Chondrocyte (in vitro differentiated cells): ENCODE measurements at regions not wholly inside any gene's neighbourhood (a gene's known extent, or its start where the extent isn't known, plus 50 kb on each side); places are given as distances from the start of the nearest gene placed in this dataset.

Source experiments
- DNase-seq: peaks from one replicate; pipeline ENCODE4 v3.0.0; 2021; ENCODE audit warnings: mixed read lengths, low spot score
- H3K27ac Mint-ChIP-seq: one replicate; pipeline ENCODE4 v1.8.0; 2021; ENCODE audit warnings: mild to moderate bottlenecking, moderate library complexity, mixed read lengths; ENCODE audit not compliant: unreplicated experiment
- H3K27me3 Mint-ChIP-seq: 2 replicates; pipeline ENCODE4 v1.8.0; 2021; ENCODE audit warnings: low read depth, mixed read lengths
- H3K36me3 Mint-ChIP-seq: 2 replicates; pipeline ENCODE4 v1.8.0; 2021; ENCODE audit warnings: low read depth, mixed read lengths
- H3K4me1 Mint-ChIP-seq: 2 replicates; pipeline ENCODE4 v1.8.0; 2021; ENCODE audit warnings: low read depth, mild to moderate bottlenecking, mixed read lengths
- H3K4me3 Mint-ChIP-seq: one replicate; pipeline ENCODE4 v1.8.0; 2021; ENCODE audit warnings: mild to moderate bottlenecking, moderate library complexity, mixed read lengths; ENCODE audit not compliant: unreplicated experiment
- H3K9me3 Mint-ChIP-seq: 2 replicates; pipeline ENCODE4 v1.8.0; 2021; ENCODE audit warnings: low read depth, mixed read lengths
- TF ChIP-seq, protein P1 (sequence below): fragments of 200-600 bp; sonication (generic); IDR thresholded peaks from 2 replicates; pipeline ENCODE4 v1.5.0; 2021; ENCODE audit warnings: antibody characterized with exemption, mild to moderate bottlenecking, moderate library complexity

DNA sequence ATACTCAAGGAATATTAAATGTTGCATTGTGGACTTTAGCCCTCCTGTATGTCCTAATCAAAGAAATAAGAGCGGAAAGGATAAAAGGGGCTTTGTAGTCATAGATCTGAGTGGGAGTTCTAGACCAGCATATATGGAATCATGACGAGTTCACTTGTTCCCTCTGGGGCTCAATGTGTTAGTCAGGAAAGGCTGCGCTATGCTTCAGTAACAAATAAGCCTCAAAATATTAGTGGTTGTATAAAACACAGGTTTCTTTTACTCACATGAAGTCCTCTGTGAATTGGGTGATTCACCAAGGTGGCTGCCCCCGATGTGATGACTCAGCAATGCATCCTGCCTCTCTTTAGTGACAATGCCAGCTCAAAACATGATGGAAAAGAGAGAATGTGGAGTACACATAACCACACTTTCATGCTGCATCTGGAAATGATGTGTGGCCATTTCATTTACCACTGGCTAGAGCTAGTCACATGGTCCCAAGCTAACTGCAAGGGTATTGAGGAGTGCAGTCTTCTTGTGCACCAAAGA, 63.3 kb upstream of the IRX5 start:
- Mint-ChIP-seq H3K27me3 (no peaks in the 10 kb centered on the region), H3K4me1 (no peaks in the 10 kb centered on the region), H3K9me3 (peaks cover 5% of the 10 kb centered on the region), H3K27ac (no peak overlapping the region), H3K36me3 (no peaks in the 10 kb centered on the region), H3K4me3 (no peak overlapping the region)
- TF ChIP-seq, protein P1, sequence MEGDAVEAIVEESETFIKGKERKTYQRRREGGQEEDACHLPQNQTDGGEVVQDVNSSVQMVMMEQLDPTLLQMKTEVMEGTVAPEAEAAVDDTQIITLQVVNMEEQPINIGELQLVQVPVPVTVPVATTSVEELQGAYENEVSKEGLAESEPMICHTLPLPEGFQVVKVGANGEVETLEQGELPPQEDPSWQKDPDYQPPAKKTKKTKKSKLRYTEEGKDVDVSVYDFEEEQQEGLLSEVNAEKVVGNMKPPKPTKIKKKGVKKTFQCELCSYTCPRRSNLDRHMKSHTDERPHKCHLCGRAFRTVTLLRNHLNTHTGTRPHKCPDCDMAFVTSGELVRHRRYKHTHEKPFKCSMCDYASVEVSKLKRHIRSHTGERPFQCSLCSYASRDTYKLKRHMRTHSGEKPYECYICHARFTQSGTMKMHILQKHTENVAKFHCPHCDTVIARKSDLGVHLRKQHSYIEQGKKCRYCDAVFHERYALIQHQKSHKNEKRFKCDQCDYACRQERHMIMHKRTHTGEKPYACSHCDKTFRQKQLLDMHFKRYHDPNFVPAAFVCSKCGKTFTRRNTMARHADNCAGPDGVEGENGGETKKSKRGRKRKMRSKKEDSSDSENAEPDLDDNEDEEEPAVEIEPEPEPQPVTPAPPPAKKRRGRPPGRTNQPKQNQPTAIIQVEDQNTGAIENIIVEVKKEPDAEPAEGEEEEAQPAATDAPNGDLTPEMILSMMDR = no peak
- no peak for DNase-seq

DNA sequence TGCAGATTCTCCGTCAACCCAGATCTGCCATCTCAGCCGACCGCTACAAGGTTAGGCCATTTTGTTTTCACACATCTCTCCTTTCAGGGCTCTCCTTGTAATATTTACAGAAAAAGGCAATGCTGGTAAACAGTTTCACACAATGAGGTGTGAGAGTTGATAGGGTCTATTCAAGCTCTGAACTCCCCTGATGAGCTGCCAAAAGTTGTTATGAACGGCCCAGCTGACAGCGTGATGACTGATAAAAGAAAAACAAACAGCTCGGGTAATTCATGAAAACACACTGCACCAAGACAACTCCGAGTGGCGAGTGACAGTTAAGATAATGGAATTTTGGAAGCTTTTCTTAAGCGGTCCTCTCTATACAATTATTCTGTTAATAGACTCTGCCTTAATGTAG, 68.1 kb upstream of the IRX5 start:
- Mint-ChIP-seq H3K27ac (no peak overlapping the region), H3K27me3 (peaks cover 2% of the 10 kb centered on the region), H3K36me3 (no peaks in the 10 kb centered on the region), H3K9me3 (peaks cover 10% of the 10 kb centered on the region), H3K4me1 (no peaks in the 10 kb centered on the region), H3K4me3 (no peak overlapping the region)
- no peak for DNase-seq
- TF ChIP-seq, protein P1 = no peak

DNA sequence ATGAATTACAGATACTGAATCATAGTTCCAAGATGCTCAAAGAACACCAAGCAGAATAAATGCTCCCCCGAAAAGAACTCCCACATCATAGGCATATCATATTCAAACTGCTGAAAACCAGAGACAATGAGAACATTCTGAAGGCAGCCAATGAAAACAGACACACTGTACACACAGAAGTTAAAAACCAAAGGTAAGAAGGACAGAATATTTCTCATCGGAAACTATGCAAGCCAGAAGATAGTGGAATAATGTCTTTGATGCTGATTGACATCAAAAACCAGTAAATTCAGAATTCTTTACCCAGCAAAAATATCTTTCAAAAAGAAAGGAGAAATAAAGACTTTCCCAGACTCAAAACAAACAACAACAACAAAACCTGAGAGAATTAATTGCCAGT, 73.8 kb upstream of the IRX5 start:
- no peak overlapping the region for H3K4me3 Mint-ChIP-seq
- DNase-seq = no peak
- no peaks in the 10 kb centered on the region for H3K27me3 Mint-ChIP-seq
- H3K9me3 Mint-ChIP-seq = peaks cover 24% of the 10 kb centered on the region
- no peaks in the 10 kb centered on the region for H3K4me1 Mint-ChIP-seq
- no peaks in the 10 kb centered on the region for H3K36me3 Mint-ChIP-seq
- H3K27ac Mint-ChIP-seq = no peak overlapping the region
- TF ChIP-seq, protein P1 = no peak

GRCh38 chr16:54847609-54848008, 83.1 kb upstream of the IRX5 start:
- Mint-ChIP-seq H3K36me3 (peaks cover 3% of the 10 kb centered on the region), H3K4me3 (no peak overlapping the region), H3K27ac (no peak overlapping the region), H3K9me3 (peaks cover 20% of the 10 kb centered on the region), H3K4me1 (peaks cover 2% of the 10 kb centered on the region), H3K27me3 (peaks cover 2% of the 10 kb centered on the region)
- no peak for DNase-seq
- TF ChIP-seq, protein P1 = no peak

GRCh38 chr16:54847207-54847606, 83.5 kb upstream of the IRX5 start:
- TF ChIP-seq, protein P1 = no peak
- H3K9me3 Mint-ChIP-seq = peaks cover 21% of the 10 kb centered on the region
- H3K4me1 Mint-ChIP-seq = peaks cover 2% of the 10 kb centered on the region
- DNase-seq = no peak
- no peak overlapping the region for H3K27ac Mint-ChIP-seq
- H3K4me3 Mint-ChIP-seq = no peak overlapping the region
- H3K27me3 Mint-ChIP-seq = peaks cover 2% of the 10 kb centered on the region
- peaks cover 3% of the 10 kb centered on the region for H3K36me3 Mint-ChIP-seq
